ENCODE measurements at regions not wholly inside any gene's neighbourhood (a gene's known extent, or its start where the extent isn't known, plus 50 kb on each side); places are given as distances from the start of the nearest gene placed in this dataset.

GRCh38 chr5:5589857-5590256, 167.4 kb downstream of the ICE1 start:
- TF ChIP-seq, protein P1, sequence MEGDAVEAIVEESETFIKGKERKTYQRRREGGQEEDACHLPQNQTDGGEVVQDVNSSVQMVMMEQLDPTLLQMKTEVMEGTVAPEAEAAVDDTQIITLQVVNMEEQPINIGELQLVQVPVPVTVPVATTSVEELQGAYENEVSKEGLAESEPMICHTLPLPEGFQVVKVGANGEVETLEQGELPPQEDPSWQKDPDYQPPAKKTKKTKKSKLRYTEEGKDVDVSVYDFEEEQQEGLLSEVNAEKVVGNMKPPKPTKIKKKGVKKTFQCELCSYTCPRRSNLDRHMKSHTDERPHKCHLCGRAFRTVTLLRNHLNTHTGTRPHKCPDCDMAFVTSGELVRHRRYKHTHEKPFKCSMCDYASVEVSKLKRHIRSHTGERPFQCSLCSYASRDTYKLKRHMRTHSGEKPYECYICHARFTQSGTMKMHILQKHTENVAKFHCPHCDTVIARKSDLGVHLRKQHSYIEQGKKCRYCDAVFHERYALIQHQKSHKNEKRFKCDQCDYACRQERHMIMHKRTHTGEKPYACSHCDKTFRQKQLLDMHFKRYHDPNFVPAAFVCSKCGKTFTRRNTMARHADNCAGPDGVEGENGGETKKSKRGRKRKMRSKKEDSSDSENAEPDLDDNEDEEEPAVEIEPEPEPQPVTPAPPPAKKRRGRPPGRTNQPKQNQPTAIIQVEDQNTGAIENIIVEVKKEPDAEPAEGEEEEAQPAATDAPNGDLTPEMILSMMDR (IDR thresholded peaks at IDR 0.05; ENCODE audit: low read length): no peak
- TF ChIP-seq EZH2 (optimal IDR thresholded peaks at IDR 0.05; ENCODE audit: low read depth, low read length): no peak

Measured in MM.1S (cell line).